GM12874 (cell line): ENCODE measurements at regions not wholly inside any gene's neighbourhood (a gene's known extent, or its start where the extent isn't known, plus 50 kb on each side); places are given as distances from the start of the nearest gene placed in this dataset.

Source experiments
- TF ChIP-seq, protein P1 (sequence below): IDR thresholded peaks from 2 replicates; pipeline ENCODE4 v1.5.1; 2011; ENCODE audit warnings: low read depth, mild to moderate bottlenecking, control low read depth, low read length, moderate library complexity; ENCODE audit not compliant: insufficient read depth

DNA sequence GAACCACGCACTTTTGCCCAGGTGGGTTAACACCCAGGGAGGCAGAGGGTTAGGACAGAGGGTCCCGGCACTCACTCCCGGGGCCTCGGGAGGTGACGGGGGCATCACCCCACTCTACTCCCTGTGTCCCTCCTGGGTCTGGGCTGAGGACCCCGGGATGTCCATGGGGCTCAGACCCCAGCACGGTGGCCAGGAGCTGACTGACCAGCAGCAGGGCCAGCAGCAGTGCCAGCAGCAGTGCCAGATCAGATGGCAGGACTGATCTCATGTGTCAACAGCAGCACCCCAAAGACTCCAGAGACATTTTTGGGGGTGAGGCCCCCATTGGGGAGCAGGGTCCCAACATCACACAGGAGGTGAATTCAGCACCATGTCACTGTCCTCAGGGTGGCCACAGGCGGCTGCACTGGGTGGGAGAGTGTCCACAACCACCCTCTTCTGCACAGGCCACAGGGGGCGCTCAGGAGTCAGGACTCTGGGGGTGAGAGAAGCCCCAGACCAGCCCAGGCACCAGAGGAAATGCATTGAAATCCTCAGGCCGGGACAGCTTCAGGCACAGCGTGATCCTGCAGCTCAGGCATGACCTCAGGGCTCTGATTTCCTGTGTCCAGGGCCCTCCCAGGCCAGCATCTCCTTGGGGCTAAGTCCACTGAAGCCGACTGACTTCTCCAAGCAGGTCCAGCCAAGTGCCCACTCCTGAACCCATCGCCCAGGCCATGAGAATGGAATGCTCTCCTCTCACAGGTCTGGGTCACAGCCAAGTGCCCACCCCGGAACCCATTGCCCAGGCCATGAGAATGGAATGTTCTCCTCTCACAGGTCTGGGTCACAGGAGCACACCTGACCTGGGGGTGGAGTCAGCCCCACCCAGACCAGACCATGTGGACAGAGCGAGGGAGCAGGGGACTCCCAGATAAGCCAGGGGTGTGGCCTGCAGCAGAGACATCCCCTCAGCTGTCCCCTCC is 87.2 kb upstream of the SFSWAP start:
- TF ChIP-seq, protein P1, sequence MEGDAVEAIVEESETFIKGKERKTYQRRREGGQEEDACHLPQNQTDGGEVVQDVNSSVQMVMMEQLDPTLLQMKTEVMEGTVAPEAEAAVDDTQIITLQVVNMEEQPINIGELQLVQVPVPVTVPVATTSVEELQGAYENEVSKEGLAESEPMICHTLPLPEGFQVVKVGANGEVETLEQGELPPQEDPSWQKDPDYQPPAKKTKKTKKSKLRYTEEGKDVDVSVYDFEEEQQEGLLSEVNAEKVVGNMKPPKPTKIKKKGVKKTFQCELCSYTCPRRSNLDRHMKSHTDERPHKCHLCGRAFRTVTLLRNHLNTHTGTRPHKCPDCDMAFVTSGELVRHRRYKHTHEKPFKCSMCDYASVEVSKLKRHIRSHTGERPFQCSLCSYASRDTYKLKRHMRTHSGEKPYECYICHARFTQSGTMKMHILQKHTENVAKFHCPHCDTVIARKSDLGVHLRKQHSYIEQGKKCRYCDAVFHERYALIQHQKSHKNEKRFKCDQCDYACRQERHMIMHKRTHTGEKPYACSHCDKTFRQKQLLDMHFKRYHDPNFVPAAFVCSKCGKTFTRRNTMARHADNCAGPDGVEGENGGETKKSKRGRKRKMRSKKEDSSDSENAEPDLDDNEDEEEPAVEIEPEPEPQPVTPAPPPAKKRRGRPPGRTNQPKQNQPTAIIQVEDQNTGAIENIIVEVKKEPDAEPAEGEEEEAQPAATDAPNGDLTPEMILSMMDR = peak; percentile 34; the same call in 1 of the 2 replicates

DNA sequence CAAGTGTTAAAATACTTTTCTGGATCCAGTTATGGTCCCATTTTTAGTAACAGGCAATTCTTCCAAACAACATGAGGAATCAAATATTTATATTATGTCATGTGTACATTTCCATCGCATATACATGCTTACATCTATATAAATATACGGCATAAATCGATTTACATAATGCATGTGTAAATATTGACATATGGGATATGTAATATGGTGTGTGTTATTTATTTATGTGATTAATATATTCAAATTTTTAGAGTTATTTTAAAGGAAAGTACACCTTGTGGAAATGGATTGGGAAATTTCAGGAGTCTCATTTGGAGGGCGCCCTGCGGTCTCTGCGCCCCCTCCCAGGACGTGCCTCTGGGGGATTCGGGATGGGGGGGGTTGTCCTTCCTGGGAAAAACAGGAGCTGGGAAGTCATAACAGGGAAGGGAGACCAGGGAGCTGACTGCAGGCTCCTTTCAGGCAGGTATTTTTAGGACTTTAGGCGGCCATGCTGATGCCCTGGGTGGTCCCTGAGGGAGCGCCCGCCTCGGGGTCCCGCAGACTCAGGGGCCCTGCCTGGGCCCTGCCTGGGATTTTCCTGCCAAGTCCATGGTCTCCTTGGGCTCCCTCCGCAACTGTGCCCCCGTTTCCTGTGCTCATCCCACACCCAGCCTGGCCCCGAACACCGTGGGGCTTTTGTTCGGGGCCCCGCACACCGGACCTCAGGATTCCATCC is 82.7 kb upstream of the SFSWAP start:
- TF ChIP-seq, protein P1 = no peak

DNA sequence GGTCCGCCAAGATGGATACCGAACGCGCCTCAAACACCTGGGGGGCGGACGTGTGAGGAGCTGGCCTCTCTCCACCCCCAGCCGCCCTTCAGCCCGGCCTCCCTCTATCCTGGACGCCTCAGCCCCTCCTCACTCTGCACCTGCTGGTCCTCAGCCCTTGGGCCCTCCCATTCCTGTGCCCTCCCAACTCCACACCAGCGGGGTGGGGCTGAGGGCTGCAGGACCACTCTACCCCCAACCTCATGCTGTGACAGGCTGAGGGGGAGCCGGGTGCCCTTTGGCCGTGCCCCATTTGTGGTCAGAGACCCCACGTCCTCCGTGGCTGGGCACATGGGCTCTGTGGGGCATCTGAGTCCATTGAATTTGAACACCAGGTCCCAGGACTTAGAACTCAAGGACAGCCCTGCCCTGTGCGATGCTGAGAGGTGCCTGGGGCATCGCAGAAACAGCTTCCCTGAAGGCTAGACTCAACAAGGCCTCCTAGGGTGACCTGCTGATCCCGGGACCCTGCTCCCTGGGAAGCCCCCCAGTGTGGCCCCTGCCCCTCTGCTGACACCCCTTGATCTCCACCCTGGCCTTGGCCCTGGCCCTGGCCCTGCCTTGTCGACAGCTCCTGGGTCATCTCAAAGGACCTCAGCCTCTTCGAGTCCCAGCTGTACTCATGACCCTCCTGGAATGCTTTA is 82.0 kb upstream of the SFSWAP start:
- TF ChIP-seq, protein P1 = no peak

DNA sequence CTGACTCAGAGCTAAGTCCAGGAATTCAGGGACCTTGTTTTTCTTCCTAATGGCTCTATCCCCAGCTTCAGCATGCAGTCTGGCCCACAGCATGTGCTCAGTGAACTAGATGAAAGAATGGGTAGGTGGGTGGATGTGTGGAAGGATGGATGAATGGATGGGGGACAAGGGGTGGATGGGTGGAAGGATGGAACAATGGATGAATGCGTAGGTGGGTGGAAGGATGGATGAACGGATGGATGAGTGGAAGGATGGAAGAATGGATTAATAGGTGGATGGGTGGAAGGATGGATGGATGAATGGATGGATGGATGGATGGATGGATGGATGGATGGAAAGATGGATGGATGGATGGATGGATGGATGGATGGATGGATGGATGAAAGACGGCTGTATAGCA is 79.7 kb upstream of the SFSWAP start:
- TF ChIP-seq, protein P1 = no peak

DNA sequence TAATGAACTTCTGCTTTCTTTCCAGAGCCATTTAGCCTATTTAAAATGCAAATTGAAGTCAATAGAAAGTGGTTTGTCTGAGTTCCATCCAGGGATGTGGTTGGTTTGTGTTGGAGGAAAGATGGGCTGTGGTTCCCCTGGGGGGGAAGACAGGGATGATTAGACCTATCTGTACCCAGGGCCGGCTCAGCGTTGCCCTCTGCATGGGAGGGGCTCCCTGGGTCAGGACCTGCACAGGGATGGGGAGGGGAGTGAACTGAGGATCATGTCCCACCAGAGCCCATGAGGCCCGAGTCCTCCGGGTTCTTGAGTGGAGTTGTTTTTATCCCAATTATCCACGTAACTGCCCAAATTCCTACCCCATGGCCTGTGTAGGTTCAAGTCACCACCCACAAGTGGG is 76.9 kb upstream of the SFSWAP start:
- TF ChIP-seq, protein P1 = no peak

DNA sequence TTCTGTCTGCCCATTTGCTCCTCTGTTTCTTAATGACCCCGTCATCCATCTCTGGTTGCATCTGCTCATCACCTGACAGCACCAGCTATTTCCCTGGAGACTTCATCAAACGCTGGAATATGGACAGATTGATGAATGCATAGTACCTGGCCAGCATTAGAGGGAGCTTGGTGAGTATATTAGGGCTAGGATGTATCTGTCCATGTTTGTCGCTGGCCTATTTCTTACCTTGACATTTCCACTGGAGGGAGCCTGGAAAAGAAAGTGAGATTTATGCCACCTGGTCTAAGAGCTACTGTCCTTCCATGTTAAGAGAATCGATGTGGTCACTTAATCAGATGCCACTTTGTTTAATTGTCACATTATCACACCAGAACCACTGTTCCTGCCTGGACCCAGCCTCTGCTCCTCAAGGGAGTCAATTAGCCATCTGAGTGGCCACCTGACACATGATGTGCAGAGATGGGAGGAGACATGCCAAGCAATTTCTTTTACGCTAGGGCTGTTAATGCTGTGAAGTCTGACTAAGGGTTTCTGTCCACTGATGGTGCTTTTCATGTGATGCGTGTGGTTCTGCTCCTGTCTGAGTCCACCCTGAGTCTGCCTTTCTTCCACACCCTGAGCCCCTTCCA is 75.3 kb upstream of the SFSWAP start:
- TF ChIP-seq, protein P1 = no peak
